NCI-H128 (cell line): ENCODE measurements at regions not wholly inside any gene's neighbourhood (a gene's known extent, or its start where the extent isn't known, plus 50 kb on each side); places are given as distances from the start of the nearest gene placed in this dataset.
"Not testable (repeated sequence)": the region's sequence is repeated elsewhere in the genome, so short reads cannot be mapped to it uniquely, and the experiment has no call there.

Experiments used
- DNase-seq: peaks from one replicate; lab custom pipeline; 2025; ENCODE audit not compliant: unreplicated experiment; lab: John Stamatoyannopoulos, UW

- DNase-seq: no peak
Measured at GRCh38 chr20:58043236-58044140, 185.0 kb downstream of the ANKRD60 start.

GRCh38 chr20:58042591-58042990, 185.9 kb downstream of the ANKRD60 start:
- no peak for DNase-seq

DNA sequence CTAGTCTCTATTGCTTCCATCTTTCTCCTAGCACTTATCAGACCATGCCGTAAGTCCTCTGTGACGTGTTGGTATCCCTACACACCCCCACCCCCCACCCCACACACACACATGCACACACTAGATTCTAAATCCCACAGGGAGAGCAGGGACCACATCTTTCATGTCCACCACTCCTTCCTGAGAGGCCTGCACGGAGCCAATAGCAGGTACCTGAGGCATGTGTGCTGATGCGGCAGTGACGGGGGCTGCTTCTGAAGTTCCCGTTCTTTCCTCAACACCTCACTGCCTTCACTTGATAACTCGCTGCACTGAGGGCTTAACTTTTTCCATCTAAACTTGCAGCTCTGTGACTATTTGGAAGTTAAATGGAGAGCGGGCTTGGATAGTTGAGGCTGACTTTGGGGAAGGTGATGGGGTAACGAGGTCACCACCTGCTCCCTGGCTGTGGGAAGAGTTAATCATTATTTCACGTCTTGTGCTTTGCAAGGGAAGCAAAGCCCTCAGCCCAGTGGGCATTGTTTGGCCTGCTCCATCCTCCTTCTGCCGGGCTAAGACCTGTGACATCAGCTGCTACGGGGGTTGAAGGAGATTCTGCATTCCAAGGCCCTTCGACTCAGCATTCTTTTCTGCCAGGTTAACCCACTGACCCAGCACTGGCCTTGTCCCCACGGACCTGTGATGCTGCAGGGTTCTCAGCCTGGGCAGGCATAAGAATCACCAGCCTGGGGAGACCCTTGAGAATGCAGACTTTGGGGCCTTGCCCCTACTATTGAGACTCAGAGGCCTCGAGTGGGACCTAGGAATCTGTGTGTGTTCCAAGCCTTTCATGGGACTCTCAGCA, 187.8 kb downstream of the ANKRD60 start:
- no peak for DNase-seq

- DNase-seq: no peak
Measured at GRCh38 chr20:58039274-58040092, 189.0 kb downstream of the ANKRD60 start.

- DNase-seq: no peak
Measured at GRCh38 chr20:58038123-58038654, 190.3 kb downstream of the ANKRD60 start.

DNA sequence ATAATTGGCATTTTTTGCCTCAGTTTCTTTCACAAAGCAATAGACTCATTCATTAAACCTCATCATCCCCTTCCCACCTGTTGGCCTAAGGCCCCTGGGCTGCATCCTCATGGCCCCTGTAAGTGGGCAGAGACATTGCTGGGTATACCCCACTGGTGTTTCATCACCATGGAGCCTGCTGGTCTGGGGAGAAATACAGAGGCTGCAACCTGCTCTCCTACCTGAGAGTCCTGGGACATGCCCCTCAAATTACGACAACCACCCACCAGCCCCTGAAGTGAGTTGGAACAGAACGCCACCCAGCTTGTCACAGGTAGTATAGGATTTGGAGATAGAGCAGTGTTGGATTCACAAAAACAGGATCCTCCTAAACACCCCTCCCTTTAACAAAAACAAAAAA, 190.8 kb downstream of the ANKRD60 start:
- no peak for DNase-seq

DNA sequence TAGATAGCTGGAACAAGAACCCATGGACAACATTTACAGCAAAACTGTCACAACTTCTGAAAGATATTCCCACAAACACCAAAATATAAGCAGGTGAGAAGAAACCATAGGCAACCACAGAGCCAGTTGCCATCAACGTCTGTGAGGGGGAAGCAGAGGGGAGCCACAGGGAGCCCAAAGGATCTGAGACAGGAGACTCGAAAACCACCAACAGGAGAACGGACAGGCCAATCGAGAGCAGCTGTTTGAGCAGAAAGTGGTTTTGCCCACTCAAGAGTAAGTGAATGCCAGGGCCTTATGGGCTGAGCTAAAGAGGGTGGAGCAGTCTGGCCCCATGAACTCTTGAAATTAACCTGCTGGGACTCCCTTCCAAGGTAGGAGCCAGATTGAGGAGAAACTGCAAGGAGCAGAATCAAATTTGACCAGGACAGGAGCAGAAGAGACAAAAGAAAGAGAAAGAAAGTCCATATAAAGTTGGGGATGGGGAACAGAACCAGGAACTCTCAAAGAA, 195.4 kb downstream of the ANKRD60 start:
- DNase-seq: no peak

- DNase-seq: no peak
Measured at GRCh38 chr20:58032599-58032998, 195.9 kb downstream of the ANKRD60 start.

- not testable (repeated sequence) for DNase-seq
Measured at GRCh38 chr20:58031350-58031749, 197.1 kb downstream of the ANKRD60 start.

DNA sequence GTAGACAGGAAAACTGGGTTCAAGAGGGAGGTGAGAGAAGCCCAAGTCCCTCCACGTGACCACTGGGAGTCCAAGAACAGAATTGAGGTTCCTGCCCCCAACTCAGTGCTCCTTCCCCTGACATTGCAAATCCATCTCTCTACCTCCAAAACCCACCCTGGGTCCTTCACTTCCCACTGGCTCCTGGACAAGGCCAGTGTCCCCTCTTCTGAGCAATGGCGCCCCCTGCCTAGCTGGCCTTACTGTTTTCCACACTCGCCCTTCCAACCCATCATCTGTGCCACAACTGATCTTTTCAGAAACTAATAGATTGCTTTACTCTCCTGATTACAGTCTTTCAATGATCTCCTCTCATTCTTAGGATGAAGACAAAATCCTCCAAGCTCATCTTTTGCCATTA, 200.3 kb downstream of the ANKRD60 start:
- DNase-seq: no peak

DNA sequence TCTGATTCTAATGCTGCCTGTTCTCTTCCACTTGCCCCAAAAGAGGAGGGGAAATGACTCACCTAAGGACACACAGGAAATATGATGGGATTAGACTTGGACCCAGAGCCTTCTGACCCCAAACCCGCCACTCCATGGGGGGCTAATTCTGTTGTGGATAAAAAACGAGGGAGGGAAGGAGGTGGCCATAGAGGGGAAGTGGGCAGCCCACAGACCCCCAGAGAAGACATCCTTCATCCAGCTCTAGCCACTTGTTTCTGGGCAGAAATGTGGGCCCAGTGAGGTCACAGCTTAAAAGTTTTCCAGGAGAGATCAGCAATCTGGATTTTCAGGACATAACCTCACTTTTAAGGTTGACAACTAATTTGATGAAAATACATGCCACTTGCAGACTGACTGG, 202.1 kb downstream of the ANKRD60 start:
- DNase-seq: no peak

DNA sequence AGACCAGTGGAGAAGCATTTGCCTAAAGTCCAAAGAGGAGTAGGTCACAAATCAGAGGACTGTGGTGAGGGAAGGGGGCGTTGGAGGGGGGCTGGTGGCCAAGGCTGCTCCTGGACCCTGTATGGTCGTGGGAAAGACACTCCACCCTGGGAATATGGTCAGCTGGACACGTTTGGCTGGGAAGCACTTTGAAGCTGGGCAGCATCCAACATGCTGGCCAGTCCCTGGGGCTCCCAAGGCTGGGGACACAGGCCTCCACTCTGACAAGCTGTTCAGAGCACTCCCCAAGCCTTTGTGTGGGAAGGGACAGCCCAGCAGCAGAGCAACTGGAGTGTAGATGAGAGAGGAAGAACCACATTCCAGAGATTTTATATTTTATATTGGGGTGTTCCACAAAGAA, 203.2 kb downstream of the ANKRD60 start:
- DNase-seq: no peak

- no peak for DNase-seq
Measured at GRCh38 chr20:58024241-58024721, 204.2 kb downstream of the ANKRD60 start.

DNA sequence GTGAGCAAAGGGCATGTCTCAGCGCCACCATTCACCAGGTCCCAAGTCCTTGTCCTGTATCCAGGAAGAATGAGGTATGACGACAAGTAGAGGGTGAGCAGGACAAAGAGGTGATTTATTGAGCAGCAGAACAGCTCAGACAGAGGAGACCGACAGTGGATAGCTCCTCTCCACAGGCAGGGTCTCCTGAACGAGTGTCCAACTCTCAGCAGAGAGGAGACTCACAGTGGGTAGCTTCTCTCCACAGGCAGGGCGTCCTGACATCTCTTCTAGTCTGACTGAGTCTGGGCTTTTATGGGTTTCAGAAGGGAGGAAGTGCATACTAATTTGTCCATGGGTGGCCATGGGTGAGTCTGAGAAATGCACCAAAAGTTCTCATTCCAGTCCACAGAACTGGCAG, 204.7 kb downstream of the ANKRD60 start:
- DNase-seq: no peak

DNA sequence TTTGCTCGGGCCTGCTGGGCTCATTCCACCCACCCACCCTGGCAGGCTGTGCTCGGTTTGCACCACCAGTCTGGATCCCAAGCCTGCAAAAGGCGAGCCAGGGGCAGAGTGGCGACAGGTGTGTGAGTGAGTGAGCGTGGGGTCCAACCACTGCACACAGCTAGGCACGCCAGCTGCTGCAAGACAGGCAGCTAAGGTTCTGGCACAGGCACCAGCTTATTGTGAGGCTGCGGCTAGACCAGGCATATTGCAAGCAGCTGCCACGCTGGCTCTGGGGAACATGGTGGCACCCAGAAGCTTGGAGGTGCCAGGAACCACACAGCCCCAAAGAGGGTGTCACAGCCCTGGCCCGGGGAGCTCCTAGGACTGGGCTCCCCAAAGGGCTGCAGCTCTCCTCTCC, 205.1 kb downstream of the ANKRD60 start:
- DNase-seq: no peak

- no peak for DNase-seq
Measured at GRCh38 chr20:58022711-58023110, 205.7 kb downstream of the ANKRD60 start.

DNA sequence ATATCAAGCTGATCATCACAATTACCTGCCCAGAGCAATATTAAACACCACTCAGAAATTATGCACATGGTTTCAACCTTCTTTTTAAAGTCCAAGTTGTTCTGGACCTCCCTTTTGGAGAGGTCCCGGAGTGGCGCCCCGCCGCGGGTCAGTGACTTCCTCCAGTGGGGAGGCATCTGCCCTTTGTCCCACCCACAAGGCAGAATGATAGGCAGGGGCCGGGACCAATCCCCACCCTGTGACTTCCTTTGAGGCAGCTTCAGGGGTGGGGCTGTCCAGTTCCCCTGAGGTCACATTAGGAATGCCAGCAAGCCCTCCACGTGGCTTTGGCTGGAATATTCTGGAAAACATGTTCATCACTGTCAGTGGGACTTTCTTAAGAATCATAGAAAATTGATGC, 207.0 kb downstream of the ANKRD60 start:
- no peak for DNase-seq

DNA sequence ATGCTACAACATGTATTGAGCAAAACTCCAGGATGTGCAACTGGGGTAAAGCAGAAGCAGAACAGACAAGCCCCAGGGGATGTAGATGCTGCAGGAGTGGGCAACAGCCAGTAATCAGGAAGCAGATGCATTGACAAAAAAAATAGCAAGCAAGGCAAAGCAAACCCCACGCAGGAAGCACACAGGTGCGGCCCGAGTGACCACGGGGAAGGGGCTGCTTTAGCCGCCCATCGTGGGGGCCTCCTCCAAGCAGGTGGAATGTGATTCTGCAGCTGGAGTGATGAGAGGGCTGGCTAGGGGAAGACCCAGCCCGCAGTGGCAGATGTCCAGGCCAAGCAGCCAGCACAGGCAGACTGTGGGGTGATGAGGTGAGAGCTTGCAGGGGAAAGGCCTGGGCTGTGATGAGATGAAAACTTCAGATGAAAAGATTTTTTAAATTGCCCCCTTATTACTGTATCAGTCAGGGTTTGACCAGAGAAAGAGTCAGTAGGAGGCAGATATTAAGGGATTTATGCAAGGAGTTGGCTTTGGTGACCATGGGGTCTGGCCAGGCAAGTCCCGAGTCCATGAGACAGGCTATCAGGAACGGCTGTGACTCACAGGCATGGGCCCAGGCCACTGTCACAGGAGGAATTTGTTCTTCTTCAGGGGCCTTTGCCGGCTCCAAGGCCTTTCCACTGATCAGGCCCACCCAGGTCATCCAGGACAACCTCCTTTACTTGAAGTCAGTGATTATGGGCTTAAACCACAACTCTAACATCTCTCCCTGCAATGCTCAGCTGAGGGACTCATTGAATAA, 207.6 kb downstream of the ANKRD60 start:
- no peak for DNase-seq

DNA sequence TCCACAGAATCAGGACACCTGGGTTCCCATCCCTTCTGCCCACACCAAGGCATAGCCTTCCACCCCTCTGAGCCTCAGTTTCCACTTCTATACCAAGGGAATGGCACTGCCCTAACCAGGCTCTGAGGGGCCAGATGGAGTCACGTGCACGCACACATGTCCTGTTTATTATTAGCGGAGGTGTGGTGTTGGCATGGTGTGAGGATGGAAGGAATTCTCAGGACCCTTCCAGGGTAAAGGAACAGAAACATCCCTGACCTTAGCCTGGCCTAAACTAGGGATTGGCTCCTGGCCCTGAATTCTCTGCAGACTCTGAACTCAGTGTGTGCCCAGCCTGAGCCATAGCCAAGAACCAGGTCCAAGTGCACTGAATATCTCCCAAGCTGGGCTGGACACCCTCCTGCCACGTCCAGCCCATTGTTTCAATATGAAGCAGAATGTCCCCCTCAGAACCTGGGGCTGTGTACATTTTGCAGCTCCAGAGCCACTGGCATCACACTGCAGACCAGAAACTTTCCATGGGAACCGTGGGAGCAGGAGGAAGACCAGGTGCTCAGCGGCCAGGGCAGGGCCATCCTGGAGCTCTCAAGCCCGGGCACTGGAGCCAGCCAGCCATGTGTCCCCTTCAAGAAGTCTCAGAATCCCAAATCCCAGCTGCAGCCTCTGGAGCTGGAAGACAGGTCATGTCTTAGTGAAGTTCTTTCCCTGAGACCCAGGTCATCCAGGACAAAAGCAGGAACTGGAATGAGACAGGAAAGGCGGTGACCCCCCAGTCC, 208.4 kb downstream of the ANKRD60 start:
- DNase-seq: no peak
